ENCODE measurements at regions not wholly inside any gene's neighbourhood (a gene's known extent, or its start where the extent isn't known, plus 50 kb on each side); places are given as distances from the start of the nearest gene placed in this dataset.

DNA sequence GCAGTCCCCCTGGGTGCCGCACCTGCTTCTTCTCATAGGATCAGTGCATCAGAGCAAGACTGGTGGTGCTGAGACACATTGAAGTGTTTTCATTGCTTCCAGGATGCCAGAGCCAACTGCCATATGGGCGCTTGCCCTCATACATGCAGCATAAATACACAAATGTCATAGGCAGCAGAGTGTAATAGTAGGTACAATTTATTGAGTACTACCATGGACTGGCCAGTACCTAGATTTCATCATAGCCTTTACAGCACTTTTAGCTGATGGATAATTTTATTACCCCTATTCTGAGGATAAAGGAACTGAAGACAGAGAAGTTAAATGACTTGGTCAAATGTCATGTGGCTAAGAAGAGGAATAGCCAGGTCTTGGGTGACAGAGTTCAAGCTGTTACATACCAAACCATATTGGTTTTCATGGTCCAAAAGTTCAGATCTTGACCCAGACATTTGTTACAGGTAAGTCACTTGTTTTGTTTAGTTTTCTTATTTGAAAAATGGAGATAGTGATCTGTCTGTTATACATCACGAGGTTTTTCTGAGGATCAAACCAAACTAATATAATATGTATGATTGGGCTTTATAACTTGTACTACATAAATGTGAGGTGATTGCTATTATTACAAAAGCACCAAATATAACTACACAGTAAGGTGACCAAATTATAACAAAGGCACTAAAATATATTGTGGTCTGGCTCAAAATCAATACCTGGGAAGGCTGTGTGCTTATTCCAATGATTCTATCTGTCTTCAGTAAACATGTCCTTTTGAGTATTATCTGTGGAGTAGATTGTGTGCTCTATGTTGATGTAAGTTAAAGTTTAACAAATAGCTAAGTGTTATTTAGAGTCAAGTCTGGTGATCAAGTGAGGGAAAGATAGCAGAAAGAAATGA is 151.9 kb upstream of the CYRIA start:
- DNase-seq (ENCODE audit: low spot score), result no peak
- TF ChIP-seq, protein P1, sequence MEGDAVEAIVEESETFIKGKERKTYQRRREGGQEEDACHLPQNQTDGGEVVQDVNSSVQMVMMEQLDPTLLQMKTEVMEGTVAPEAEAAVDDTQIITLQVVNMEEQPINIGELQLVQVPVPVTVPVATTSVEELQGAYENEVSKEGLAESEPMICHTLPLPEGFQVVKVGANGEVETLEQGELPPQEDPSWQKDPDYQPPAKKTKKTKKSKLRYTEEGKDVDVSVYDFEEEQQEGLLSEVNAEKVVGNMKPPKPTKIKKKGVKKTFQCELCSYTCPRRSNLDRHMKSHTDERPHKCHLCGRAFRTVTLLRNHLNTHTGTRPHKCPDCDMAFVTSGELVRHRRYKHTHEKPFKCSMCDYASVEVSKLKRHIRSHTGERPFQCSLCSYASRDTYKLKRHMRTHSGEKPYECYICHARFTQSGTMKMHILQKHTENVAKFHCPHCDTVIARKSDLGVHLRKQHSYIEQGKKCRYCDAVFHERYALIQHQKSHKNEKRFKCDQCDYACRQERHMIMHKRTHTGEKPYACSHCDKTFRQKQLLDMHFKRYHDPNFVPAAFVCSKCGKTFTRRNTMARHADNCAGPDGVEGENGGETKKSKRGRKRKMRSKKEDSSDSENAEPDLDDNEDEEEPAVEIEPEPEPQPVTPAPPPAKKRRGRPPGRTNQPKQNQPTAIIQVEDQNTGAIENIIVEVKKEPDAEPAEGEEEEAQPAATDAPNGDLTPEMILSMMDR (IDR thresholded peaks at IDR 0.05; ENCODE audit: borderline replicate concordance, control extremely low read depth, extremely low read depth, insufficient read depth, missing control alignments), result no peak
- in situ Hi-C loops (cut with MboI; ENCODE audit: low sequenced_read_pairs, unreplicated experiment), result no loop called here

DNA sequence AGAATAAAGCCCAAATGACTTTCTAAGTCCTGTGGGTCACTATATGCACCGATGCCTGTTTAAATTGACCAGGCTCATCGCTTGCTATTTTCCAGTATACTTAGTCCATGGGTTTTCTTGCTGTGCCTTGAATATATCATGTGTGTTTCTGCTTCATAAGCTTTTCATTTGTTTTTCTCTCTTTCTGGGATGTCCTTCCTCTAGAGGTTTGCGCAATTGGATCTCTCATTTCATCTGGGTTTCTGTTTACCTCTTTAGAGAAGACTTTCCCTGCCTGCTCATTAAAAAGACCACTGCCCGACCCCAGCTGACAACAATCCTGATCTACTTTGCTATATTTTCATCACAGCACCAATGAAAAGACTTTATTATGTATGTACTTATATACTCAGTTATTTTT is 150.9 kb upstream of the CYRIA start:
- TF ChIP-seq, protein P1 (IDR thresholded peaks at IDR 0.05; ENCODE audit: borderline replicate concordance, control extremely low read depth, extremely low read depth, insufficient read depth, missing control alignments), result no peak
- in situ Hi-C loops (cut with MboI; ENCODE audit: low sequenced_read_pairs, unreplicated experiment), result no loop called here
- no peak for DNase-seq (ENCODE audit: low spot score)

DNA sequence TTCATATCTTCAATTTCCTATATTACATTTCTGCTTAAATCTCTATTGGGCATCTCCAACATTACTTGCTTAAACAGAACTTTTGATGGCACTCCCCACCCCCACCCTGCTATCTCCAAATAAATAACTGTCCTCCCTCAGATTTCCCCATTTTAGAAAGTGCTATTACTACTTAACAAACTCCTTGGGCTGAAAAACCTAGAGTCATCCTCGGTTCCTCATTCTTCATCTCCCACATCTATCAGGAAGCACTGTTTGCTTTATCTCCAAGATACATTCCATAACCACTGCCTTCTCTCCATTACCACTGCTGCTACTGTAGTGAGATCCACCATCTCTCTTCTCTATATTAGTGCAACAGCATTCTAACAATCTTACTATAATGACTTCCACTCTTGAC is 150.4 kb upstream of the CYRIA start:
- in situ Hi-C loops (cut with MboI; ENCODE audit: low sequenced_read_pairs, unreplicated experiment), result no loop called here
- TF ChIP-seq, protein P1 (IDR thresholded peaks at IDR 0.05; ENCODE audit: borderline replicate concordance, control extremely low read depth, extremely low read depth, insufficient read depth, missing control alignments), result no peak
- DNase-seq (ENCODE audit: low spot score), result no peak

DNA sequence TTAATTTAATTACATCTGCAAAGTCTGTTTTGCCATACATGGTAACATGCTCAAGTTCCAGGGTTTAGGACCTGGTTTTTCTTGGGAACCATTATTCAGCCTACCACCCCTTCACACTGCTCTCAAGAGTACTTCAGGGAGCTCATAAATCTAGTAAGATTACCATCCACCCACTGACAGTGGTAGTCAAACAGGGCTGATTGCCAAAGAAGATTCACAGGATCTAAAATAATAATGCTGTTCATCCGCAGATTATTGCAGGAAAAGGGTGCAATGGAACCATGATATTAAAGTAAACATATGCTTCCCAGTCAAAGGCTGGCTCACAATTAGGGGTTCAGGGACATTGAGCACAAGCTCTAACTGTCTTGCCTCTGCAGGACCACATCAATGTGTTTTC is 148.0 kb upstream of the CYRIA start:
- TF ChIP-seq, protein P1 (IDR thresholded peaks at IDR 0.05; ENCODE audit: borderline replicate concordance, control extremely low read depth, extremely low read depth, insufficient read depth, missing control alignments), result no peak
- no peak for DNase-seq (ENCODE audit: low spot score)
- in situ Hi-C loops (cut with MboI; ENCODE audit: low sequenced_read_pairs, unreplicated experiment), result no loop called here

DNA sequence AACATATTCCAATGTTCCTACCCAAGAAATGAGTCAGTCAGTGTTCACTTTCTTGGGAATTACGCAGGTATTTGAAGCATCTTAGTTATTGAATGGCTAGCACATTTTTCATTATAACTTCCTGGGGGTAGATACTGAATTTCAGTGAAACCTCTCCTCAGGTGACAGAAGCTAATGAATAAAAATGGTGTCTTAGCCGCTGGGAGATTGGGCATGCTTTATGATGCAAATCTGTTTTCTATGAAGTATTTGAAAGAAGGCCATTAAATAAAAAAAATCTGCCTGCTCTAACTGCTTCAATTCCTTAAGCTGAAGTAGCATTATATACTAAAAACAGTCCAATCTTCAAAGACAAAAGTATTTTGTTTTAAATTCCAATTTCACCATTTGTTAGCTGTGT is 132.8 kb upstream of the CYRIA start:
- DNase-seq (ENCODE audit: low spot score), result no peak
- TF ChIP-seq, protein P1 (IDR thresholded peaks at IDR 0.05; ENCODE audit: borderline replicate concordance, control extremely low read depth, extremely low read depth, insufficient read depth, missing control alignments), result no peak
- in situ Hi-C loops (cut with MboI; ENCODE audit: low sequenced_read_pairs, unreplicated experiment), result no loop called here

DNA sequence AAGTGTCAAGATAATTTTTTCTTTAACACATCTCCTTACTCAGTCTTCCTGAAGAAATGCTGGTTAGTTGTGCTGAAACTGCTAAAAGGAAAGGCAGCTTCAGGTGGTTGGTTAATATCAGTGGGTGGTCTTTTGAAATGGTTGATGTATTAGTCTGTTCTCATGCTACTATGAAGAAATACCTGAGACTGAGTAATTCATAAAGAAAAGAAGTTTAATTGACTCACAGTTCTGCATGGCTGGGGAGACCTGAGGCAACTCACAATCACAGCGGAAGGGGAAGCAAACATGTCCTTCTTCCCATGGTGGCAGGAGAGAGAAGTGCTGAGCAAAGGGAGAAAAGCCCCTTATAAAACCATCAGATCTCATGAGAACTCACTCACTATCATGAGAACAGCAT is 125.9 kb upstream of the CYRIA start:
- TF ChIP-seq, protein P1 (IDR thresholded peaks at IDR 0.05; ENCODE audit: borderline replicate concordance, control extremely low read depth, extremely low read depth, insufficient read depth, missing control alignments), result no peak
- in situ Hi-C loops (cut with MboI; ENCODE audit: low sequenced_read_pairs, unreplicated experiment), result no loop called here
- DNase-seq (ENCODE audit: low spot score), result no peak

All from GM13976 (cell line).